Endothelial cell of umbilical vein (primary cell): ENCODE measurements at regions not wholly inside any gene's neighbourhood (a gene's known extent, or its start where the extent isn't known, plus 50 kb on each side); places are given as distances from the start of the nearest gene placed in this dataset.

Experiments used
- BruUV-seq: library from RNA; stranded (reverse); fragments of 400-500 nt; replicated peaks from 2 replicates; lab custom pipeline; 2021; lab: Mats Ljungman, UMichigan
- CTCF ChIA-PET: fragments of 300-600, 350-600 bp; sonication (Branson Sonifier 250); formaldehyde crosslinking; loops from one replicate; lab custom pipeline; 2021; ENCODE audit warnings: antibody characterized with exemption, inconsistent platforms; lab: Charles Lee
- POLR2A ChIA-PET: fragments of 300-600, 350-600 bp; sonication (Branson Sonifier 250); formaldehyde crosslinking; loops from one replicate; lab custom pipeline; 2021; ENCODE audit warnings: antibody characterized with exemption, inconsistent platforms; lab: Charles Lee
- DNase-seq: peaks from one replicate; pipeline ENCODE4 v3.0.0-alpha.2; 2011; ENCODE audit warnings: low read depth, low spot score
- FAIRE-seq: peaks from 2 replicates; lab custom pipeline; 2011; peaks lifted over from hg19 to GRCh38; lab: Jason Lieb, UNC
- H2AFZ ChIP-seq: 2 replicates; pipeline ENCODE4 v1.6.0; 2012; ENCODE audit warnings: low read depth, low read length, control low read depth, inconsistent platforms
- H3K27ac ChIP-seq: 2 replicates; pipeline ENCODE4 v1.5.1; 2011; ENCODE audit warnings: low read depth, mild to moderate bottlenecking, control low read depth, low read length, moderate library complexity; ENCODE audit not compliant: insufficient read depth
- H3K27me3 ChIP-seq, 2 experiments: 2 replicates each; pipeline versions ENCODE4 v1.6.0 to v1.6.1; 2011; ENCODE audit warnings: low read length in 2 of 2, mixed read lengths in 1 of 2; ENCODE audit not compliant: control insufficient read depth in 2 of 2, insufficient read depth in 2 of 2
- H3K36me3 ChIP-seq, 2 experiments: 2 replicates in 1 of 2; 3 replicates in 1 of 2; pipeline ENCODE4 v1.5.1; 2011; ENCODE audit warnings: low read length in 2 of 2, mild to moderate bottlenecking in 1 of 2, moderate library complexity in 1 of 2; ENCODE audit not compliant: control insufficient read depth in 2 of 2, insufficient read depth in 2 of 2; ENCODE audit errors: extremely low read depth in 1 of 2
- H3K4me1 ChIP-seq: 3 replicates; pipeline ENCODE4 v1.5.1; 2011; ENCODE audit warnings: mild to moderate bottlenecking, low read length; ENCODE audit not compliant: control insufficient read depth, insufficient read depth; ENCODE audit errors: extremely low read depth
- H3K4me2 ChIP-seq: 2 replicates; pipeline ENCODE4 v1.6.1; 2011; ENCODE audit warnings: low read length, control low read depth, mixed read lengths; ENCODE audit not compliant: insufficient read depth
- H3K4me3 ChIP-seq, 3 experiments: fragments of 200-600 bp in 1 of 3; sonication (generic), shearing (Covaris generic) in 1 of 3; replicated peaks in 1 of 3; 2 replicates each; pipeline ENCODE4 v1.5.1; 2011 to 2016; ENCODE audit warnings: control low read depth in 3 of 3, low read length in 3 of 3, mild to moderate bottlenecking in 2 of 3, inconsistent platforms in 1 of 3, low read depth in 1 of 3, moderate library complexity in 1 of 3; ENCODE audit not compliant: insufficient read depth in 1 of 3
- H3K79me2 ChIP-seq: 2 replicates; pipeline ENCODE4 v1.6.0; 2012; ENCODE audit warnings: low read length, inconsistent platforms; ENCODE audit not compliant: control insufficient read depth, insufficient read depth
- H3K9ac ChIP-seq: replicated peaks from 2 replicates; pipeline ENCODE3; 2011; ENCODE audit warnings: low read length, control low read depth; ENCODE audit not compliant: insufficient read depth; ENCODE audit errors: extremely low read depth
- H3K9me1 ChIP-seq: replicated peaks from 3 replicates; pipeline ENCODE4 v1.6.0; 2011; ENCODE audit warnings: mild to moderate bottlenecking, low read length; ENCODE audit not compliant: control insufficient read depth, insufficient read depth; ENCODE audit errors: extremely low read depth
- H3K9me3 ChIP-seq: replicated peaks from 2 replicates; pipeline ENCODE4 v1.5.1; 2012; ENCODE audit warnings: low read length, inconsistent platforms; ENCODE audit not compliant: control insufficient read depth, insufficient read depth
- H4K20me1 ChIP-seq: replicated peaks from 2 replicates; pipeline ENCODE3; 2011; ENCODE audit warnings: mild to moderate bottlenecking, low read length; ENCODE audit not compliant: control insufficient read depth, insufficient read depth; ENCODE audit errors: extremely low read depth
- EZH2 ChIP-seq: IDR thresholded peaks from 2 replicates; pipeline ENCODE4 v1.6.1; 2012; ENCODE audit warnings: borderline replicate concordance, low read depth, mild to moderate bottlenecking, moderate library complexity, low read length, inconsistent platforms; ENCODE audit not compliant: severe bottlenecking
- FOS ChIP-seq: IDR thresholded peaks from 2 replicates; pipeline ENCODE4 v1.6.1; 2011; ENCODE audit warnings: mild to moderate bottlenecking, low read length, moderate library complexity, borderline replicate concordance; ENCODE audit not compliant: insufficient read depth
- GATA2 ChIP-seq: IDR thresholded peaks from 2 replicates; pipeline ENCODE4 v1.7.0; 2011; ENCODE audit warnings: low read depth, mild to moderate bottlenecking, moderate library complexity, mixed read lengths, low read length; ENCODE audit not compliant: insufficient read length, insufficient read depth
- JUN ChIP-seq: IDR thresholded peaks from 2 replicates; pipeline ENCODE4 v1.6.1; 2011; ENCODE audit warnings: borderline replicate concordance, low read depth; ENCODE audit not compliant: insufficient read length, insufficient read depth
- MYC ChIP-seq: IDR thresholded peaks from one replicate; pipeline ENCODE4 v1.6.1; 2011; ENCODE audit warnings: mild to moderate bottlenecking, low read depth, low read length
- POLR2A ChIP-seq: IDR thresholded peaks from 2 replicates; pipeline ENCODE4 v1.6.1; 2012; ENCODE audit warnings: low read depth, mild to moderate bottlenecking, control low read depth, low read length
- POLR2AphosphoS5 ChIP-seq: IDR thresholded peaks from 2 replicates; pipeline ENCODE4 v1.6.1; 2012; ENCODE audit warnings: low read depth, mild to moderate bottlenecking, control low read depth, low read length, moderate library complexity; ENCODE audit not compliant: insufficient read depth
- dilution Hi-C: fragments of 300-500 bp; cut with MboI; formaldehyde crosslinking; loops from one replicate; pipeline ENCODE4 v1.15.0; 2019; ENCODE audit warnings: low sequenced_read_pairs; ENCODE audit not compliant: extremely low pct_ligation_motif_present
- intact Hi-C: fragments of 100-400 bp; cut with micrococcal nuclease; formaldehyde crosslinking; loops from one replicate; pipeline ENCODE4 v1.10.0; 2022
- TF ChIP-seq, protein P1 (sequence below): IDR thresholded peaks from 2 replicates; pipeline ENCODE4 v1.6.1; 2011; ENCODE audit not compliant: insufficient read depth, insufficient read length
- TF ChIP-seq, protein P2 (sequence below), 2 donors: IDR thresholded peaks; 1 replicate in 1 of 2; 2 replicates in 1 of 2; pipeline ENCODE4 v1.5.1; 2011; ENCODE audit warnings: low read length in 2 of 2, mild to moderate bottlenecking in 2 of 2, moderate library complexity in 2 of 2, control low read depth in 1 of 2, inconsistent platforms in 1 of 2, low read depth in 1 of 2; ENCODE audit not compliant: insufficient read depth in 1 of 2; ENCODE audit errors: extremely low read depth in 1 of 2

DNA sequence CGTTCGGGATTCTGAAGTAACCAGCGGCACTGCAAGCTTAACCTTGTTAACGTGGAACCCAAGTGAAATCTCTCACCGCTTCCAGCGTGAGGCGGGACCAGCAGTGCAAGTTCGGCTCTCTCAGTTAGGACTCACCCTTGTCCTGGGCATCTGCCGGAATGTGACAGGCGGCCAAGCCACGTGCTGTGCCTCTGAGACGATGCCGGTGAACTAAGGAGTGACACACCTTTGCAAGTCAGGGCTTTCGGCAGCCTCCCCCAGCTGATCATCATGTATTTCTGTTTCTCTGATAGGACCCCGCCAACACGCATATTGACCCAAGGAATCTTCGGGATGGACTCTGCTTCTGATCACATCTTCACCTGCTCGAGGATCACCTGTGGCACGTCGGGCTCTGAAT, 415.0 kb upstream of the IRX1 start:
- TF ChIP-seq, protein P1, sequence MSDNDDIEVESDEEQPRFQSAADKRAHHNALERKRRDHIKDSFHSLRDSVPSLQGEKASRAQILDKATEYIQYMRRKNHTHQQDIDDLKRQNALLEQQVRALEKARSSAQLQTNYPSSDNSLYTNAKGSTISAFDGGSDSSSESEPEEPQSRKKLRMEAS, result no peak
- TF ChIP-seq POLR2AphosphoS5 (no peak), FOS (no peak), MYC (no peak), GATA2 (no peak), EZH2 (no peak), POLR2A (no peak), JUN (no peak)
- TF ChIP-seq, protein P2, sequence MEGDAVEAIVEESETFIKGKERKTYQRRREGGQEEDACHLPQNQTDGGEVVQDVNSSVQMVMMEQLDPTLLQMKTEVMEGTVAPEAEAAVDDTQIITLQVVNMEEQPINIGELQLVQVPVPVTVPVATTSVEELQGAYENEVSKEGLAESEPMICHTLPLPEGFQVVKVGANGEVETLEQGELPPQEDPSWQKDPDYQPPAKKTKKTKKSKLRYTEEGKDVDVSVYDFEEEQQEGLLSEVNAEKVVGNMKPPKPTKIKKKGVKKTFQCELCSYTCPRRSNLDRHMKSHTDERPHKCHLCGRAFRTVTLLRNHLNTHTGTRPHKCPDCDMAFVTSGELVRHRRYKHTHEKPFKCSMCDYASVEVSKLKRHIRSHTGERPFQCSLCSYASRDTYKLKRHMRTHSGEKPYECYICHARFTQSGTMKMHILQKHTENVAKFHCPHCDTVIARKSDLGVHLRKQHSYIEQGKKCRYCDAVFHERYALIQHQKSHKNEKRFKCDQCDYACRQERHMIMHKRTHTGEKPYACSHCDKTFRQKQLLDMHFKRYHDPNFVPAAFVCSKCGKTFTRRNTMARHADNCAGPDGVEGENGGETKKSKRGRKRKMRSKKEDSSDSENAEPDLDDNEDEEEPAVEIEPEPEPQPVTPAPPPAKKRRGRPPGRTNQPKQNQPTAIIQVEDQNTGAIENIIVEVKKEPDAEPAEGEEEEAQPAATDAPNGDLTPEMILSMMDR (IDR thresholded peaks at IDR 0.05; ENCODE audit: extremely low read depth in 1 of 2, insufficient read depth in 1 of 2, low read depth in 1 of 2, low read length in 2 of 2), result no peak
- H3K79me2 ChIP-seq, result no peaks in the 10 kb centered on the region
- peaks cover 10% of the 10 kb centered on the region for H3K9me3 ChIP-seq
- no peaks in the 10 kb centered on the region for H3K36me3 ChIP-seq
- H3K4me3 ChIP-seq, result no peak overlapping the region
- no peaks in the 10 kb centered on the region for H3K27me3 ChIP-seq
- no peak overlapping the region for H3K9ac ChIP-seq
- H4K20me1 ChIP-seq, result no peaks in the 10 kb centered on the region
- no peak for DNase-seq
- H2AFZ ChIP-seq, result no peak overlapping the region
- intact Hi-C loops (no loop called here), dilution Hi-C loops (no loop called here)
- no peak for FAIRE-seq
- POLR2A ChIA-PET, result no interaction called here
- H3K4me2 ChIP-seq, result no peak overlapping the region
- CTCF ChIA-PET, result no interaction called here
- H3K4me1 ChIP-seq, result no peaks in the 10 kb centered on the region
- no peak overlapping the region for H3K27ac ChIP-seq
- H3K9me1 ChIP-seq, result no peaks in the 10 kb centered on the region
- BruUV-seq, result no TSS peak
